NT2/D1 (cell line): ENCODE measurements at regions not wholly inside any gene's neighbourhood (a gene's known extent, or its start where the extent isn't known, plus 50 kb on each side); places are given as distances from the start of the nearest gene placed in this dataset.

ENCODE experiments used
- SUZ12 ChIP-seq: IDR thresholded peaks from 2 replicates; pipeline ENCODE4 v1.6.1; 2011; ENCODE audit not compliant: insufficient read length, insufficient read depth; ENCODE audit errors: extremely low read depth
- YY1 ChIP-seq: IDR thresholded peaks from 2 replicates; pipeline ENCODE4 v1.6.1; 2011; ENCODE audit not compliant: insufficient read length, insufficient read depth
- ZNF274 ChIP-seq: IDR thresholded peaks from 2 replicates; pipeline ENCODE4 v1.6.1; 2011; ENCODE audit warnings: mild to moderate bottlenecking, low read depth, low read length

GRCh38 chr2:217481577-217481976 lies 521.2 kb downstream of the TNS1 start:
- TF ChIP-seq YY1: no peak
- no peak; the same call in 1 of the 2 replicates for TF ChIP-seq ZNF274
- no peak for TF ChIP-seq SUZ12
